Lower leg skin (tissue), 3 donors: ENCODE measurements at regions not wholly inside any gene's neighbourhood (a gene's known extent, or its start where the extent isn't known, plus 50 kb on each side); places are given as distances from the start of the nearest gene placed in this dataset.

Experiments
- POLR2A ChIP-seq, 2 donors: fragments of 450-650 bp; IDR thresholded peaks; one replicate each; pipeline ENCODE4 v1.6.1; 2016 to 2017; ENCODE audit warnings: antibody characterized with exemption in 2 of 2, mild to moderate bottlenecking in 1 of 2, moderate library complexity in 1 of 2
- TF ChIP-seq, protein P1 (sequence below), 3 donors: fragments of 450-650 bp; IDR thresholded peaks; one replicate each; pipeline ENCODE4 v1.5.1; 2016; ENCODE audit warnings: antibody characterized with exemption in 3 of 3, mild to moderate bottlenecking in 3 of 3, moderate library complexity in 2 of 3

DNA sequence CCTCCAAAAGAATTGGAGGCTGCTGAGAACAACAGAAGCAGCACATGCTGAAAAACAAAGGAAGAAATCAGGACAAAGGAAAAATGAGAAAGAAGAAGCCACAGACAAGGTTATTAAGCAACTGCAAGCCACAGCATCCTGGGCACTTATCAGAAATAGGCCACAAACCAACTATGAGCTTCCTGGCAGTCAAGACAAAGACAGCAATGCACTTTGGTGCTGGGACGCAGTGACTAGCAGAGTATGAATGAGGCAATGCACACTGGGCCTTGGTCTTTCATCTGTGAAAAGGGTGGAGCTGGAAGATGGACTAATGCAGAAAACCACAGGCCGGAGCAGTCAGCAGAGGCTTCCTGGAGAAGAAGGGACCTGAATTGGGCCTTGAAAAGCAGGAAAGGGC lies 56.0 kb upstream of the LINGO1 start:
- TF ChIP-seq, protein P1, sequence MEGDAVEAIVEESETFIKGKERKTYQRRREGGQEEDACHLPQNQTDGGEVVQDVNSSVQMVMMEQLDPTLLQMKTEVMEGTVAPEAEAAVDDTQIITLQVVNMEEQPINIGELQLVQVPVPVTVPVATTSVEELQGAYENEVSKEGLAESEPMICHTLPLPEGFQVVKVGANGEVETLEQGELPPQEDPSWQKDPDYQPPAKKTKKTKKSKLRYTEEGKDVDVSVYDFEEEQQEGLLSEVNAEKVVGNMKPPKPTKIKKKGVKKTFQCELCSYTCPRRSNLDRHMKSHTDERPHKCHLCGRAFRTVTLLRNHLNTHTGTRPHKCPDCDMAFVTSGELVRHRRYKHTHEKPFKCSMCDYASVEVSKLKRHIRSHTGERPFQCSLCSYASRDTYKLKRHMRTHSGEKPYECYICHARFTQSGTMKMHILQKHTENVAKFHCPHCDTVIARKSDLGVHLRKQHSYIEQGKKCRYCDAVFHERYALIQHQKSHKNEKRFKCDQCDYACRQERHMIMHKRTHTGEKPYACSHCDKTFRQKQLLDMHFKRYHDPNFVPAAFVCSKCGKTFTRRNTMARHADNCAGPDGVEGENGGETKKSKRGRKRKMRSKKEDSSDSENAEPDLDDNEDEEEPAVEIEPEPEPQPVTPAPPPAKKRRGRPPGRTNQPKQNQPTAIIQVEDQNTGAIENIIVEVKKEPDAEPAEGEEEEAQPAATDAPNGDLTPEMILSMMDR (IDR thresholded peaks at IDR 0.05), result no peak
- no peak for TF ChIP-seq POLR2A (IDR thresholded peaks at IDR 0.05)
